H54 (cell line): ENCODE measurements at regions not wholly inside any gene's neighbourhood (a gene's known extent, or its start where the extent isn't known, plus 50 kb on each side); places are given as distances from the start of the nearest gene placed in this dataset.

Experiments used
- DNase-seq: peaks from one replicate; pipeline ENCODE4 v3.0.0; 2011; ENCODE audit warnings: low spot score, mixed read lengths; ENCODE audit not compliant: insufficient read length
- FAIRE-seq: peaks from 3 replicates; lab custom pipeline; 2011; peaks lifted over from hg19 to GRCh38; lab: Jason Lieb, UNC
- POLR2A ChIP-seq: IDR thresholded peaks from 2 replicates; pipeline ENCODE4 v1.6.1; 2011; ENCODE audit warnings: low read depth, mild to moderate bottlenecking, low read length

DNA sequence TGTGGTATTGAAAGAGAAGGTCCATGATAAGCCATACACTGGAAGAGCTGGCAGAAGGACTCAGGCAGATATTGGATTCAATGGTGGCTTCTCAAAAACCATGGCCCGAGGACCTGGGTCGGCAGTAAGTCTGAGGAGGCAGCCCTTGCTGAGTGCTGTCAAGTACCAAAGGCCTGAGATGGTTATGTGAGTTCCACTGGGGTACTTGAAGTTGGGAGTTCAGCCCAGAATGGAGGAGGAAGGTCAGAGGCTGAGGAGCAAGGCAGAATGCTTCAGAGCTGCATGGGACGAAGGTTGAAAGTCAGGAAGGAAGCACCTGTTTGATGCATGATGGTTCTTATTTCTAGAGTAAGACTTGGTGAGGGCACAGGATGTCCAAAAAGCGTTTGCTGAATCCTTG, 194.9 kb downstream of the DIRAS2 start:
- FAIRE-seq: no peak
- no peak for TF ChIP-seq POLR2A
- DNase-seq: no peak

DNA sequence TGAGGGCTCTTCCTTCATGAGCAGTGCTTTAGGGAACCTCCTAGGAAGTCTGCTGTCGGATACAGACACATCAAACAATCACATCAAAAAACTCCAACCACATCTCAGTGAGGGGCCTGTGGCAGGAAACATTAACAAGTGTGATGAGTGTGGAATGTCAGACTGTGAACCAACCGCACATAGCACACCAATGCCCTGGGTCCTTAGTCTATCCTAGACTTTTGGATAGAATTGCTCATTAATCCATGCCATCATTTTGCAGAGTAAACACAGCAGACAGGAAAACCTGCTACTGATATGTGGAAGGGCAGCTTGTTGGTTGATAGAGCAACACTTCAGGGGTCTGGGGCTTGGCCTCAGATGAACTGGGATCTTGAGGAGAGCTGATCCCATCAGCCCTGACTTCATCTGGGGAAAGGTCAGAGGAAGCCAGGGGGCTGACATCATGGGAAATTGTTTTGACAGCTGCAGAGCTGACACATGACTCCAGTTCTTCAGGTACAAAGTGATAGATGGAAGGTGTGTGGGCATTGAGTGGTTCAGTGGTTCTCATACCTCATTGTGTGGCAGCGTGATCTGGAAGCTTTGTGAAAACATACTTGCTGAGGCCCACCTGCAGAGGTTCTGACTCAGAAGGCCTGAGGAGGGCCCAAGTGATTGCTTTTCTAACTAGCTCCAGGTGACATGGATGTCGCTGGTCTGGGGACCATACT, 193.3 kb downstream of the DIRAS2 start:
- no peak for TF ChIP-seq POLR2A
- no peak for DNase-seq
- no peak for FAIRE-seq

DNA sequence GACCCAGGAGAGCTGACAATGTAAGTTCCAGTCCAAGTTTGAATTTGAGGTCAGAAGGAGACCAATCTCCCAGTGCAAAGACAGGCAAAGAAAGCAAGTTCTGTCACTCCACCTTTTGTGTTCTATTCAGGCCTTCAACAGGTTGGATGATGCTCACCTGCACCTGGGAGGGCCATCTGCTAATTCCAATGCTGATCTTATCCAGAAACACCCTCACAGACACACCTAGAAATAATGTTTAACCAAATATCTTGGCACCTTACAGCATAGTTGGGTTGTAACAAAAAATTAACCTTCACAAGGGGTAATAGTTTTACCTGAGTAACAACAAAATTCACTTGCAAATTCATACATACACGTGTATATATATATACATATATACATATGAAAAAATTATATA, 190.8 kb downstream of the DIRAS2 start:
- DNase-seq: no peak
- no peak for FAIRE-seq
- TF ChIP-seq POLR2A: no peak

DNA sequence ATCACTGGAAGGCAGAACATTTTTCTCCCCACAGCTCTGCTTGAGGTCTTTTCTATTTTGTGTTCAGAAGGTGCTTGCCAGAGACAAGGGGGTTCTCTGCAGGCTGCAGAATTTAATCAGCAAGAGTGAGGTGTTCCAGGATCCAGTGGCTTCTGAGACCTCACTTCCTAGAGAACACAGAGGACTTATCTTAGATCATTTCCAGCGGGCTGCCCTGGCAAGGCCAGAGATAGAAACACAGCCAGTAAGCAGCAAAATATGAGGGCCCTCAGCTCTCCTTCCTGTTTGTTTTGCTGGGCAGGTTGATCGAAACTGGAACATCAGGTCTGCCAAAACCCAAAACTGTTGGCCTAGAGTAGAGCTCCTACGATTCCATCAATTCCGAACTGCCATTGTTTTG, 187.3 kb downstream of the DIRAS2 start:
- DNase-seq (no peak), FAIRE-seq (no peak)
- TF ChIP-seq POLR2A: no peak

DNA sequence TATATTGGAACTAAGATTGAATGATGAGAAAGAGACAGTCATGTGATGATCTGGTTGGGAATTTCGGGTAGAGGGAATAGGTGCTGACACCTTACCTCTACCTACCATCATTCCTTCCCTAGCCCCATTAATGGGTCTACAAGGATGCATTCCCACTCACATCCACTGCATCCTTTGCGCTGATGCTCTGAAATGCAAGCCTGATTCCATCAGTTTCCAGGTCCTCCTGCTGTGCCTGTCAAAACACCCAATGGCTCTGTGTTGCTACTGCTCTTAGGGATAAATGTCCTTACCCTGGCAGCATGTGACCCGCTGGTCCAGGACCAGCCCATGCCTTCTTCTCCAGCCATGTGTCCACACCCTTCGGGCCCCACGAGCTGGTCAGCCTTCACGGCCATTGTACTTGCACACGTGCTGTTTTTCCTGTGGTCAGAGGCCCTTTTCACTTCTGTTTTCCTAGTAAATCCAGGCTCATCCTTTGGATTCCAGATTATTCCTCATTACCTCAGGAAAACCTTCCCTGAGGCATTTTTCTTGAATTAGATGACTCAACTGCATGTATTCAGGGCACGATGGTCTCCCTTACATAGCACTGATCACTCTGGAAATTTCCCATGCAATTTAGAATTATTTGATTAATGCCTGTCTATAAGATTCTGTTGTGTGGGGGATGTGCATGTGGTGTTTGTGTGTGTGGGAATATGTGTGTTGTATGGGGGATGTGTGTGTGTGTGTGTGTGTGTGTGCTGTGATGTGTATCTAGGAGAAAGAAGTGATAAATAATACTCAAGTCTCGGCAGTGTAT, 185.0 kb downstream of the DIRAS2 start:
- DNase-seq (no peak), FAIRE-seq (no peak)
- TF ChIP-seq POLR2A: no peak

DNA sequence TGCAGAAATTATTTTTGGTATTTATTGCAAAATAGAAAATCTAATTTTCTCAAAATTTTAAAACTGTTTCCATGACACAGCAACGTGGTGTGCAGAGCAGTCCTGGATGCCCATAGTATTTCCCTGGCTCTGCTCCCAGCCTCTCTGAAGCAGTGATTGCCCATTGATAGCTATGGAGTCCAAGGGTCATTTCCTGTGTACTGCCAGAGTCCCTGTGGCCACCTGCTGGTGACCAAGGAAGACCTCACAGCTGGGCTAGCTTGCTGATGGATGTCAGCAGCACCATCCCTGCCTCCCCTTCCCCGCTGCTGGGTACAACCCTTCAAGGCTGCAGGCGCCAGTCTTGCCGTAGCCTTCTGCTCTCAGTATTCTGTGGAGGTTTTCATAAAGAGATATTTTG, 184.1 kb downstream of the DIRAS2 start:
- TF ChIP-seq POLR2A: no peak
- FAIRE-seq (no peak), DNase-seq (no peak)

DNA sequence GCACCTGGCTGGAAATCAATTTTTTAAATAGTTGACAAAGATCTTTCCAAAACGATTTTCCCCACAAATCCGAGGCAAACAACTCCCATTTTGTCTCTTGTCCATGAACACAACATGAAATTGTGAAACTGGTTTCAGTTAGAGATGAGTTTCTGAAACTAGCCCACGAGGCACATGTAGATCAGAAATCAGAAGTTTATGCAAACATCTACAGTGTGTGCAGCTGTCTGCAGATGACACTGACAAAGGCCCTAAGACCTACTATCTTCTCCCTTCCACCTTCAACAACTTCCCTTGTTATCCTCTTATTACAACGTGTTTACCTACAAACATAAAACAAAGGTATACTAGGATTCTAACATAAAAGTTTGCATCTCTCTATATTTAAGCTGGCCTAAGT, 183.3 kb downstream of the DIRAS2 start:
- FAIRE-seq (no peak), DNase-seq (no peak)
- no peak for TF ChIP-seq POLR2A

DNA sequence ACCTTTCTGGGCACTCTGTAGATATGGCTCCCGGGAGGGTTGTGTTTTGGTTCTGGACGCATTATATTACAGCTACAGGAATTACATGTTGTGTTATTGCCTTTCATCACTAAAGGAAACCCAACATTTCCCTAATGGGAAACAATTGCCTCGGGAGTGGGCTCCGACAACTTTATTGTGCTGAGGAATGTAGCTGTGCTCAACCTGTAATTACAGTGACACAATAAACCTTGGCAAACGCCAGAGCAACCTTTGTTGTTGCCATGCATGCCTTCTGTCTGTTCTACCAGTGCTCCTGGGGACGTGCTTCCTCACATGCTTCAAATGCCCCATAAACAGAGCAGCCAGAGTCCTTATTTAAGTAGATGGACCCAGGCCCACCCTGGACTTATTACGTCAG, 182.4 kb downstream of the DIRAS2 start:
- no peak for DNase-seq
- no peak for TF ChIP-seq POLR2A
- FAIRE-seq: no peak

DNA sequence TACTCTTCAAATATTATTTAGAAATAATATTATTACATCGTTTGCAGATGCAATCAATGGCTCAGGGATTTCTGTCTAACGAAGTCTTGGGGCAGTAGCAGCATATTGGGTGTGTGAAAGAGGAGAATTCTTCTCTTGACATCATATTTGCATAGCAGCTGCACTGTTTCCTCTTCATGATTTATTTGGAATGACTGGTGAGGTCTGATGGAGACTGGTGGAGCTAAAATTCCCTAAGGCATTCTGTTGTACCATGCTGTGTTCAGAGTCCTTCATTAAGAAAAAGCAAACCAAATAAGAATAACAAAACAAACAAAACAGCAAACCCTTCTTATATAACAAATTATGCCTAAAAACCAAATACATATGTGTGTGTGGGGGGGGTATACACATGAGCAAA, 177.6 kb downstream of the DIRAS2 start:
- FAIRE-seq (no peak), DNase-seq (no peak)
- no peak for TF ChIP-seq POLR2A

DNA sequence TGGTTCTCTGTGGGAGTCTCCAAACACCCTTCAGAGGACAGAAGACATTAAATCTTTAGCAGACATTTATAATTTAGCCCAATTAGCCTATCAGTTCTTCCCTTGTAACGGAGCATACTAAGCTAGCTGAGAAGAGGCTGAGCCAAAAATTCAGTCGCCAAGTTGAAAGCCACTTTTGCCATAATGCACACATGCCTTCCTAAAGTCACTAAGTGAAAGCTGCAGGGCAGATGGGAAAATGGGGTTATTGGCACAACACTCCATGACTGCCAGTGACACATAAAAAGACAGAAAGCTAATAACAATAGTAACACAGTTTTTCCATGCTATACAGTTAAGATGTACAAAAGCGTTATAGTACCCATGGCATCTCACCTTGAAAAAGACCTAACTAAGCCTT, 176.2 kb downstream of the DIRAS2 start:
- no peak for TF ChIP-seq POLR2A
- DNase-seq: no peak
- no peak for FAIRE-seq

DNA sequence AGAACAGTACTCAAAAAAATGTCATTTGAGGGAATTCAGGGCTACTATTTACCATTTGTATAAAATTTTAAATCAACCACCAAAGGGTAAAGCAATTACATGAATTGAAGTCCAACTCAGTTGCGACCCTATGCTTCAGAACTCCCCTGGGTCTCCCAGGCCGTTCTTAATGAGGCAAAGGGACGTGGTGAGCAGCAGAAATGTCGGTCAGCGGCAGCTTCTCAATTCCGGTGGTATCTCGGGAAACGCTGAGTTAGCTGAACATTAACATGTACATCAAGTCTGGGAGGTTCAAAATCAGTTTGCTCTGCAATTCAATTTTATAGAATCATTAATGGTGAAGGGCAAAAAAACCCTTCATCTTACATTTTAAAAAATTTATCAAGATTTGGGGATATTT, 173.2 kb downstream of the DIRAS2 start:
- DNase-seq (no peak), FAIRE-seq (no peak)
- TF ChIP-seq POLR2A: no peak

DNA sequence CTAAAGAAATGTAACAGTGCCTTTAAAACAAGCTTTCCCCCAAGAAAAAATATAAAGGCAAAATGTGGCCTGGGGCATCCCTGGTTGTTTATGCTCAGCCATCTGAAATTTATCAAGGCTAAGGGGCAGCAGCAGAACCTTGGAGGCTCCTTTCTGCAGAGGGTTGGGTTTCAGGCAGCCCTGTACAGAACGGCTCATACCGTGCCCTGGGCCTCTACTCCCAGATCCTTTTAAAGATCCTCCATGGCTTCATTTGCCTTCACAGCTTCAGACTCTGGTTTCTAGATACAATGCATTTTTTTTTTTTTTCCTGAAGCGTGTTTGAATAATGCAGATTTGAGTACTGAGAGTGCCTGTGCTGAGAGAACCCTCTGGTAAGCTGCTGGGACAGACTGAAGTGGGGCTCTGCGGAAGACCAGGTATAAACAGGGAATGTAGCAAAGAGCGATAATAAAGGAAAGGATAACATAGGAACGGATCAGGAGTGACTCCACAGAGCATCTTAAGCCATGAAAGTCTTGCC, 172.7 kb downstream of the DIRAS2 start:
- DNase-seq (no peak), FAIRE-seq (no peak)
- TF ChIP-seq POLR2A: no peak

DNA sequence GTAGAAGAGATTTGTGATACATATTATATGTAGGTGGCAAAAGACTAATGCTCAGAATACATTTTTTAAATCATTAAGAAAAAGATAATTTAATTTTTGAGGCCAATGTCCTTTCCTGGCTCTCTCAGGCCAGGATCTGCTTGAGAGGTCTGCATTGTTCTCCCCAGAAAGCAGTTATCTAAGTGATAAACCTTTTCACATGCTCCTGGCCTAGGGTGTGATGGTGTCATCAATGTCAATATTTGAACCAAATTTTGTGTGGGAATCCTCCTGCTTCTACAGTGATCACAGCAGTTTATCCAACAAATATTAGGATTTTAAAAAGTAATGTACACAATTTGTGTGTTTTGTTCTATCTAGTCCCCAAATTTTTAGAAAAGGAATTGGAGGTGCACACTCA, 166.6 kb downstream of the DIRAS2 start:
- FAIRE-seq: no peak
- DNase-seq: no peak

DNA sequence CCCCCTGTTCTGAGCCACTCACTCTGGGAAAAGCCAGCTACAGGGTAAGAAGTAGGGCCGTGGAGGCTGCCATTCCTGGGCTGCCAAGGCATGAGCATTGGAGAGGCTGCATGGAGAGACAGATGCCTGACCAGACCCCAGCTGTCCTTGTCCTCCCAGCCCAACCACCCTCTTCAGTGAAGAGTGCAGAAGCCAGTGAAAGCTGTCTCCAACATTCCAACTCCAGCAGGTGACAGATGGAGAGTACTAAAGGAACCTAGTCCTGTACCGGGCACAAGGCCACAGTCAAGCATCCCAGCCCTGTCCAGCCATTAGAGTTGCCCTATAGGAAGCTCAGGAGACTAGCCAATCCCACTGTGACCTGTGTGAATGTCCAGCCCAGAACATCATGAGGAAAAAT, 165.1 kb downstream of the DIRAS2 start:
- no peak for FAIRE-seq
- no peak for TF ChIP-seq POLR2A
- DNase-seq: no peak

More for the DNA sequence above, 166.6 kb downstream of the DIRAS2 start:
- TF ChIP-seq POLR2A: no peak
